Stomach (tissue), 4 donors: ENCODE measurements at regions not wholly inside any gene's neighbourhood (a gene's known extent, or its start where the extent isn't known, plus 50 kb on each side); places are given as distances from the start of the nearest gene placed in this dataset.

Experiments used
- POLR2AphosphoS5 ChIP-seq, 3 donors: sonication (generic); formaldehyde crosslinking; IDR thresholded peaks; one replicate each; pipeline ENCODE4 v1.6.1; 2016; ENCODE audit warnings: antibody characterized with exemption in 3 of 3
- TF ChIP-seq, protein P1 (sequence below), 7 experiments: fragments of 450-650 bp in 4 of 7; fragments of 200-600 bp in 3 of 7; sonication (generic) in 3 of 7; IDR thresholded peaks; one replicate each; pipeline ENCODE4 v1.5.1; 2016 to 2019; ENCODE audit warnings: antibody characterized with exemption in 7 of 7, control low read depth in 2 of 7, mild to moderate bottlenecking in 1 of 7

DNA sequence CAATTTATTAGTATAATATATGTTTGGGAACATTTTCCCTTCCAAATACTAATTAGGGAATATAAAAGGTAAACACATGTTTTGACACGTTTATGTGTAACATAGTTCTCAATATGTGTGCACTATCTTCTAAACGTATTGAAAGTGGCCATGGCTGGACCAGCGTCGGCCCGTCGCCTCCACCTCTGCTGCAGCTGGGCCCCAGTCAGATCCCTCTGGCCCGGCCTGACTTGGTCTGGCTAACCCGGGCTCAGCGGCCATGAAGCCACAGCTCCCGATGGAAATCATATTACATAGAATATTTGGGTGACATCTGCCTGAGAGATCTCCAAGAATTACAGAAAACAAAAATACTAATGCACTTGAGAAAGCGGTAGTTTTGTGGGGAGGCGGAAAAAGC, 474.4 kb upstream of the CDH2 start:
- TF ChIP-seq POLR2AphosphoS5 (IDR thresholded peaks at IDR 0.05): no peak
- TF ChIP-seq, protein P1, sequence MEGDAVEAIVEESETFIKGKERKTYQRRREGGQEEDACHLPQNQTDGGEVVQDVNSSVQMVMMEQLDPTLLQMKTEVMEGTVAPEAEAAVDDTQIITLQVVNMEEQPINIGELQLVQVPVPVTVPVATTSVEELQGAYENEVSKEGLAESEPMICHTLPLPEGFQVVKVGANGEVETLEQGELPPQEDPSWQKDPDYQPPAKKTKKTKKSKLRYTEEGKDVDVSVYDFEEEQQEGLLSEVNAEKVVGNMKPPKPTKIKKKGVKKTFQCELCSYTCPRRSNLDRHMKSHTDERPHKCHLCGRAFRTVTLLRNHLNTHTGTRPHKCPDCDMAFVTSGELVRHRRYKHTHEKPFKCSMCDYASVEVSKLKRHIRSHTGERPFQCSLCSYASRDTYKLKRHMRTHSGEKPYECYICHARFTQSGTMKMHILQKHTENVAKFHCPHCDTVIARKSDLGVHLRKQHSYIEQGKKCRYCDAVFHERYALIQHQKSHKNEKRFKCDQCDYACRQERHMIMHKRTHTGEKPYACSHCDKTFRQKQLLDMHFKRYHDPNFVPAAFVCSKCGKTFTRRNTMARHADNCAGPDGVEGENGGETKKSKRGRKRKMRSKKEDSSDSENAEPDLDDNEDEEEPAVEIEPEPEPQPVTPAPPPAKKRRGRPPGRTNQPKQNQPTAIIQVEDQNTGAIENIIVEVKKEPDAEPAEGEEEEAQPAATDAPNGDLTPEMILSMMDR (IDR thresholded peaks at IDR 0.05): no peak
